Pancreas (tissue), 10 donors: ENCODE measurements at regions not wholly inside any gene's neighbourhood (a gene's known extent, or its start where the extent isn't known, plus 50 kb on each side); places are given as distances from the start of the nearest gene placed in this dataset.
A peak's percentile ranks its signal among the peaks of the same experiment; 100 is the strongest.

Experiments
- ATAC-seq, 4 donors: fragments of 200-7000 bp; cut with Tn5 transposase; one replicate each; pipeline versions ENCODE4 v1.8.0 to v1.9.1; 2020; ENCODE audit warnings: mild to moderate bottlenecking in 4 of 4, moderate library complexity in 4 of 4
- DNase-seq, 6 donors: peaks; one replicate each; pipeline ENCODE4 v3.0.0-alpha.2; 2020
- FAIRE-seq: peaks from 2 replicates; lab custom pipeline; 2012; peaks lifted over from hg19 to GRCh38; lab: Jason Lieb, UNC
- H3K27ac ChIP-seq, 4 donors: fragments of 200-600 bp; sonication (generic); 1 replicate in 3 of 4; 2 replicates in 1 of 4; pipeline versions ENCODE4 v1.5.0 to v1.8.0; 2020
- H3K27me3 ChIP-seq, 4 donors: fragments of 200-600 bp; one replicate each; pipeline ENCODE4 v1.8.0; 2021
- H3K36me3 ChIP-seq, 3 donors: fragments of 200-600 bp; sonication (generic) in 1 of 3; one replicate each; pipeline versions ENCODE4 v1.5.0 to v1.8.0; 2020 to 2021
- H3K4me1 ChIP-seq, 3 donors: fragments of 200-600 bp; one replicate each; pipeline ENCODE4 v1.8.0; 2021
- H3K4me3 ChIP-seq, 4 donors: fragments of 200-600 bp; sonication (generic) in 2 of 4; one replicate each; pipeline versions ENCODE4 v1.5.0 to v1.8.0; 2020 to 2021
- H3K9me3 ChIP-seq, 4 donors: fragments of 200-600 bp; one replicate each; pipeline ENCODE4 v1.8.0; 2021
- CTCF ChIP-seq, 4 donors: fragments of 200-600 bp; sonication (generic) in 3 of 4; IDR thresholded peaks; one replicate each; pipeline versions ENCODE4 v1.5.0 to v1.8.0; 2021; ENCODE audit warnings: antibody characterized with exemption in 4 of 4
- WGBS, 2 donors: extraction: QIAGEN DNeasy Blood & Tissue Kit; methylation state at CpG; one replicate each; pipeline ENCODE4 v1.1.7; 2013; 5-methylcytosine and 5-hydroxymethylcytosine counted together
- intact Hi-C, 3 donors: fragments of 100-400 bp; cut with DNase I; formaldehyde crosslinking; loops; one replicate each; pipeline versions ENCODE4 v1.11.1 to v1.14.2; 2022
- donor health status: healthy with polysubstance abuse.
- donor health status: DM: no; HTN: no; CAD: no; lungs with moderate emphysema.
- donor health status: DM: no; HTN: no; CAD: no.
- donor health status: control.
- donor health status: control.
- donor health status: Bipolar disorder and iron deficiency.
- donor health status: DM: yes; HTN: yes; CAD: no.
- donor health status: DM: no; HTN: no; CAD: no.
- donor health status: DM: no; HTN: no; CAD: no.
- donor health status: DM: yes; HTN: yes; CAD: no.

- ATAC-seq: no peak
- H3K4me1 ChIP-seq: no peaks in the 10 kb centered on the region
- H3K27ac ChIP-seq: no peak overlapping the region
- H3K36me3 ChIP-seq: no peaks in the 10 kb centered on the region
- no peaks in the 10 kb centered on the region for H3K9me3 ChIP-seq
- H3K4me3 ChIP-seq: no peak overlapping the region
- no peak for TF ChIP-seq CTCF (IDR thresholded peaks at IDR 0.05)
- WGBS, 2 donors: 44 to 53% methylated on average over 2 of the region's 2 CpGs
- intact Hi-C loops: no loop called here
- H3K27me3 ChIP-seq: peaks cover 0 to 4% (median 0%) of the 10 kb centered on the region in 4 donors
- no peak for FAIRE-seq
- DNase-seq: no peak
Measured at GRCh38 chr3:163852233-163852632, 1226.1 kb downstream of the SI start.

- Histone ChIP-seq H3K27ac (no peak overlapping the region), H3K4me3 (no peak overlapping the region), H3K27me3 (no peaks in the 10 kb centered on the region), H3K36me3 (no peaks in the 10 kb centered on the region), H3K4me1 (no peaks in the 10 kb centered on the region), H3K9me3 (no peaks in the 10 kb centered on the region)
- FAIRE-seq: no peak
- no peak for DNase-seq
- WGBS, 2 donors: 42 to 61% methylated on average over 4 of the region's 4 CpGs
- no peak for TF ChIP-seq CTCF (IDR thresholded peaks at IDR 0.05)
- ATAC-seq: no peak
- intact Hi-C loops: no loop called here
Measured at GRCh38 chr3:163838769-163839168, 1239.5 kb downstream of the SI start.

- no peaks in the 10 kb centered on the region for H3K9me3 ChIP-seq
- no peaks in the 10 kb centered on the region for H3K27me3 ChIP-seq
- ATAC-seq (no peak), FAIRE-seq (peak; percentile 34), DNase-seq (no peak)
- no peak overlapping the region for H3K4me3 ChIP-seq
- H3K27ac ChIP-seq: no peak overlapping the region
- 30 to 47% methylated on average over 2 of the region's 2 CpGs for WGBS, 2 donors
- no peaks in the 10 kb centered on the region for H3K4me1 ChIP-seq
- no peak for TF ChIP-seq CTCF (IDR thresholded peaks at IDR 0.05)
- intact Hi-C loops: no loop called here
- H3K36me3 ChIP-seq: no peaks in the 10 kb centered on the region
Measured at GRCh38 chr3:163832547-163832946, 1245.7 kb downstream of the SI start.

- Histone ChIP-seq H3K9me3 (no peaks in the 10 kb centered on the region), H3K27me3 (no peaks in the 10 kb centered on the region), H3K4me3 (no peak overlapping the region), H3K4me1 (no peaks in the 10 kb centered on the region), H3K27ac (no peak overlapping the region), H3K36me3 (no peaks in the 10 kb centered on the region)
- 85 to 97% methylated on average over 1 of the region's 1 CpG for WGBS, 2 donors
- intact Hi-C loops: no loop called here
- DNase-seq (no peak), ATAC-seq (no peak), FAIRE-seq (no peak)
- TF ChIP-seq CTCF (IDR thresholded peaks at IDR 0.05): no peak
Measured at GRCh38 chr3:163821841-163822240, 1256.5 kb downstream of the SI start.

GRCh38 chr3:163817015-163817414 lies 1261.3 kb downstream of the SI start:
- Histone ChIP-seq H3K36me3 (no peaks in the 10 kb centered on the region), H3K4me1 (no peaks in the 10 kb centered on the region), H3K27me3 (no peaks in the 10 kb centered on the region), H3K9me3 (no peaks in the 10 kb centered on the region), H3K4me3 (no peak overlapping the region), H3K27ac (no peak overlapping the region)
- no peak for TF ChIP-seq CTCF (IDR thresholded peaks at IDR 0.05)
- FAIRE-seq: no peak
- ATAC-seq: no peak
- no peak for DNase-seq
- intact Hi-C loops: no loop called here
- 65 to 75% methylated on average over 6 of the region's 6 CpGs for WGBS, 2 donors
